H1 (cell line): ENCODE measurements at regions not wholly inside any gene's neighbourhood (a gene's known extent, or its start where the extent isn't known, plus 50 kb on each side); places are given as distances from the start of the nearest gene placed in this dataset.

Experiments used
- CTCF ChIA-PET: fragments of 300-600 bp; sonication (Branson Sonifier 250); formaldehyde crosslinking; loops from one replicate; lab custom pipeline; 2021; ENCODE audit not compliant: partially characterized antibody; lab: Charles Lee
- POLR2A ChIA-PET: fragments of 300-600 bp; sonication (Branson Sonifier 250); formaldehyde crosslinking; loops from one replicate; lab custom pipeline; 2021; ENCODE audit warnings: inconsistent platforms; ENCODE audit not compliant: partially characterized antibody; lab: Charles Lee
- DNase-seq, 2 experiments: peaks; one replicate each; pipeline versions ENCODE4 v3.0.0 to v3.0.0-alpha.2; 2010 to 2022; ENCODE audit warnings: low spot score in 2 of 2, low read depth in 1 of 2, mixed read lengths in 1 of 2
- FAIRE-seq: peaks from 2 replicates; lab custom pipeline; 2011; peaks lifted over from hg19 to GRCh38; lab: Jason Lieb, UNC
- H2AFZ ChIP-seq: 2 replicates; pipeline ENCODE4 v1.8.1; 2012; ENCODE audit warnings: low read length, inconsistent platforms
- H2AK5ac ChIP-seq: 2 replicates; pipeline ENCODE4 v1.6.1; 2013; ENCODE audit warnings: low read depth, low read length
- H2BK120ac ChIP-seq: replicated peaks from 2 replicates; pipeline ENCODE3; 2013; ENCODE audit warnings: low read depth, low read length, inconsistent platforms
- H2BK12ac ChIP-seq: 2 replicates; pipeline ENCODE4 v1.6.1; 2013; ENCODE audit warnings: low read depth, low read length
- H2BK15ac ChIP-seq: 2 replicates; pipeline ENCODE4 v1.6.1; 2013; ENCODE audit warnings: low read length
- H2BK20ac ChIP-seq: 2 replicates; pipeline ENCODE4 v1.6.1; 2013; ENCODE audit warnings: low read length
- H2BK5ac ChIP-seq: 2 replicates; pipeline ENCODE4 v1.6.1; 2013; ENCODE audit warnings: low read depth, low read length
- H3K14ac ChIP-seq: 2 replicates; pipeline ENCODE4 v1.6.1; 2013; ENCODE audit warnings: inconsistent platforms; ENCODE audit not compliant: insufficient read length
- H3K18ac ChIP-seq: 2 replicates; pipeline ENCODE4 v1.6.1; 2013; ENCODE audit warnings: low read length; ENCODE audit errors: extremely low read depth
- H3K23ac ChIP-seq: 2 replicates; pipeline ENCODE4 v1.6.1; 2013; ENCODE audit warnings: inconsistent platforms; ENCODE audit not compliant: insufficient read length
- H3K23me2 ChIP-seq: 2 replicates; pipeline ENCODE4 v1.6.1; 2013; ENCODE audit warnings: low read depth, low read length
- H3K27ac ChIP-seq: 2 replicates; pipeline ENCODE4 v1.6.1; 2011; ENCODE audit warnings: low read depth, low read length, inconsistent platforms
- H3K27me3 ChIP-seq, 4 experiments: replicated peaks in 1 of 4; 1 replicate in 1 of 4; 2 replicates in 3 of 4; pipeline versions ENCODE4 v1.6.1 to v1.8.1; 2011 to 2013; ENCODE audit warnings: low read length in 3 of 4, mild to moderate bottlenecking in 3 of 4, inconsistent platforms in 2 of 4, mixed read lengths in 2 of 4, moderate library complexity in 1 of 4; ENCODE audit not compliant: control insufficient read depth in 3 of 4, insufficient read depth in 3 of 4; ENCODE audit errors: extremely low read depth in 1 of 4
- H3K36me3 ChIP-seq, 4 experiments: 2 replicates each; pipeline versions ENCODE4 v1.6.1 to v1.8.1; 2011 to 2013; ENCODE audit warnings: mild to moderate bottlenecking in 4 of 4, low read length in 3 of 4, moderate library complexity in 2 of 4, control low read depth in 1 of 4, inconsistent platforms in 1 of 4; ENCODE audit not compliant: insufficient read depth in 4 of 4, control insufficient read depth in 2 of 4
- H3K4ac ChIP-seq: replicated peaks from 2 replicates; pipeline ENCODE3; 2013; ENCODE audit warnings: low read length, low read depth, mixed read lengths, inconsistent platforms; ENCODE audit not compliant: insufficient read length
- H3K4me1 ChIP-seq, 4 experiments: replicated peaks in 1 of 4; 1 replicate in 1 of 4; 2 replicates in 3 of 4; pipeline versions ENCODE4 v1.6.1 to v1.8.1; 2011 to 2013; ENCODE audit warnings: low read length in 3 of 4, inconsistent platforms in 2 of 4, mixed read lengths in 1 of 4; ENCODE audit not compliant: insufficient read depth in 4 of 4, control insufficient read depth in 3 of 4
- H3K4me2 ChIP-seq, 2 experiments: 2 replicates each; pipeline versions ENCODE4 v1.6.1 to v1.8.1; 2011 to 2013; ENCODE audit warnings: low read depth in 2 of 2, low read length in 2 of 2, control low read depth in 1 of 2, inconsistent platforms in 1 of 2, mild to moderate bottlenecking in 1 of 2; ENCODE audit not compliant: insufficient read depth in 1 of 2
- H3K4me3 ChIP-seq, 4 experiments: fragments of 200-600, 300-600 bp in 1 of 4; sonication (generic), shearing (Covaris generic), sonication (Bioruptor Twin) in 1 of 4; 2 replicates each; pipeline versions ENCODE4 v1.5.1 to v1.8.1; 2011 to 2016; ENCODE audit warnings: low read length in 4 of 4, low read depth in 3 of 4, control low read depth in 2 of 4, inconsistent platforms in 2 of 4, mild to moderate bottlenecking in 2 of 4, mixed read lengths in 1 of 4, moderate library complexity in 1 of 4; ENCODE audit not compliant: insufficient read depth in 2 of 4; ENCODE audit errors: extremely low read depth in 1 of 4
- H3K56ac ChIP-seq: replicated peaks from 2 replicates; pipeline ENCODE3; 2013; ENCODE audit warnings: low read depth, mild to moderate bottlenecking, mixed read lengths, low read length, inconsistent platforms; ENCODE audit not compliant: insufficient read length
- H3K79me1 ChIP-seq: 2 replicates; pipeline ENCODE4 v1.6.1; 2013; ENCODE audit warnings: low read depth, low read length, control low read depth
- H3K79me2 ChIP-seq, 2 experiments: 2 replicates each; pipeline versions ENCODE4 v1.6.1 to v1.8.1; 2012 to 2013; ENCODE audit warnings: low read length in 2 of 2, mild to moderate bottlenecking in 2 of 2, inconsistent platforms in 1 of 2; ENCODE audit not compliant: insufficient read depth in 2 of 2, control insufficient read depth in 1 of 2
- H3K9ac ChIP-seq, 4 experiments: replicated peaks in 1 of 4; 1 replicate in 1 of 4; 2 replicates in 3 of 4; pipeline versions ENCODE4 v1.6.1 to v1.8.1; 2011 to 2013; ENCODE audit warnings: low read depth in 3 of 4, low read length in 3 of 4, control low read depth in 2 of 4, mild to moderate bottlenecking in 2 of 4, moderate library complexity in 2 of 4, inconsistent platforms in 1 of 4; ENCODE audit errors: extremely low read depth in 1 of 4
- H3K9me3 ChIP-seq, 2 experiments: 2 replicates each; pipeline versions ENCODE4 v1.6.1 to v1.8.1; 2012 to 2013; ENCODE audit warnings: mild to moderate bottlenecking in 2 of 2, moderate library complexity in 2 of 2, control low read depth in 1 of 2, inconsistent platforms in 1 of 2, low read depth in 1 of 2, low read length in 1 of 2, mixed read lengths in 1 of 2; ENCODE audit not compliant: insufficient read depth in 2 of 2
- H4K20me1 ChIP-seq, 2 experiments: replicated peaks in 1 of 2; 2 replicates each; pipeline versions ENCODE3 to v1.8.1; 2011 to 2013; ENCODE audit warnings: inconsistent platforms in 2 of 2, low read length in 2 of 2, mild to moderate bottlenecking in 1 of 2; ENCODE audit not compliant: insufficient read depth in 2 of 2, control insufficient read depth in 1 of 2
- H4K5ac ChIP-seq: 2 replicates; pipeline ENCODE4 v1.6.1; 2013; ENCODE audit warnings: low read length, low read depth, mixed read lengths, inconsistent platforms; ENCODE audit not compliant: insufficient read length
- H4K8ac ChIP-seq: 2 replicates; pipeline ENCODE4 v1.8.0; 2013; ENCODE audit warnings: mild to moderate bottlenecking, moderate library complexity, low read length, inconsistent platforms; ENCODE audit not compliant: insufficient read depth; ENCODE audit errors: extremely low read depth
- H4K91ac ChIP-seq: replicated peaks from 2 replicates; pipeline ENCODE3; 2013; ENCODE audit warnings: low read length, mixed read lengths, inconsistent platforms; ENCODE audit not compliant: insufficient read length
- RFX5 ChIP-seq: IDR thresholded peaks from 2 replicates; pipeline ENCODE4 v1.6.1; 2011; ENCODE audit warnings: low read depth, low read length, improper control_type of control experiment, borderline replicate concordance
- SAP30 ChIP-seq: fragments of 300-600 bp; sonication (generic); IDR thresholded peaks from 2 replicates; pipeline ENCODE4 v1.7.1; 2012; ENCODE audit warnings: low read length, moderate library complexity, mild to moderate bottlenecking, inconsistent platforms; ENCODE audit not compliant: insufficient read depth, insufficient replicate concordance
- WGBS, 2 experiments: shearing (Covaris generic) in 1 of 2; methylation state at CpG; one replicate each; pipeline versions ENCODE4 v1.1.6 to v1.1.7; 2013 to 2015; ENCODE audit warnings: low lambda C conversion rate in 2 of 2, mixed read lengths in 2 of 2, inconsistent platforms in 1 of 2, low coverage in 1 of 2, missing lambda C conversion rate in 1 of 2; ENCODE audit not compliant: insufficient replicate concordance in 2 of 2, insufficient coverage in 1 of 2, insufficient read length in 1 of 2; ENCODE audit errors: extremely low coverage in 1 of 2, missing lambda C conversion rate in 1 of 2; 5-methylcytosine and 5-hydroxymethylcytosine counted together

DNA sequence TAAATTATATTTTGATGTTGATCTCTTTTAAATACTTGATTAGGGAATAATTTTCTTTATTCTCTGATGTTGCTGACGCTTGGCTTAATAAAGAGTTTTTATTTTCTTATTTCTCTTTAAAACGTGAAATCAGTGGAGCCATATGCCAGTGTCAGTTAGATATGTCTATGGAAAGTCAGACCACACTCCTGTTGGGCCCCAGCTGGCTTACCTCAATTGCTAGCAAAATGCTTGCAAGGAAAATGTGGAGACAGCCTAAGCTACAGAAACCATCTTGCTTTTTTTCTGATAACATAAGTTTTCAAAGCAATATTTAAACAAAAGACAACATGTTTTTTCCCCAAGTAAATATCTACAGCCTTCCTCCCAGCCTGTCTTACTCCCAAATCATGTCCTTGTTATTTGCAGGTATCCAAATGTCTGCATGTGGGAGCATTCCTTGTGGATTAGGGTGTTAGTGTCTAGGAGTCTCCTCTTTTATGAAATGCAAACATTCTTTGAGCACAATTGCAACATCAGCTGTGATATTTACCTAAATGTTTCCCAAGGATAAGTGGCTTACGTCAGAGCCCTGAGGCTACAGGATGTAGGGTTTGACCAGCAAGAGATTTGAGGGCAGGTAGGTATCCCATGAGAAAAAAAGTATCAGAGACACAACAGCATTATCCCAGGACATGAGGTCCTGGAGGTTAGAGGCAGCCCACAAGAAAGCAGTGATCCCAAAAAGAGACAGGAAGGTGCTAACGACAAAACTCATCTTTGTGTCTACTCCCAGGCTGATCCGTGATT lies 117.2 kb upstream of the KCNJ15 start:
- no peaks in the 10 kb centered on the region for H3K36me3 ChIP-seq
- H3K18ac ChIP-seq, result no peak overlapping the region
- 84% methylated on average over 5 of the region's 5 CpGs; no CpG with 5 or more reads in 1 of the 2 experiments for WGBS, 2 experiments
- no peak overlapping the region for H3K56ac ChIP-seq
- no peak overlapping the region for H3K4me2 ChIP-seq
- no peaks in the 10 kb centered on the region; a peak in 1 of 4 replicates for H3K9me3 ChIP-seq
- H2AFZ ChIP-seq, result no peak overlapping the region
- ChIA-PET POLR2A (no interaction called here), CTCF (interaction anchor here (0.6 to 1.6 kb wide), 3 partner anchors 13 to 1930 kb away, joined by 3 to 6 read pairs (median 3); no protein-coding TSS in a partner anchor)
- H3K23me2 ChIP-seq, result no peaks in the 10 kb centered on the region
- H2BK15ac ChIP-seq, result no peak overlapping the region
- H3K79me1 ChIP-seq, result no peaks in the 10 kb centered on the region
- H3K9ac ChIP-seq, result no peak overlapping the region; a peak in 1 of 7 replicates
- no peaks in the 10 kb centered on the region for H3K27me3 ChIP-seq
- H4K8ac ChIP-seq, result no peak overlapping the region
- no peak overlapping the region for H4K91ac ChIP-seq
- no peak overlapping the region for H4K5ac ChIP-seq
- H4K20me1 ChIP-seq, result no peaks in the 10 kb centered on the region
- H2AK5ac ChIP-seq, result no peak overlapping the region
- no peak overlapping the region for H3K14ac ChIP-seq
- H2BK20ac ChIP-seq, result no peak overlapping the region
- no peak overlapping the region for H2BK120ac ChIP-seq
- H2BK5ac ChIP-seq, result no peak overlapping the region
- FAIRE-seq (no peak), DNase-seq (no peak)
- no peak overlapping the region for H3K4me3 ChIP-seq
- H3K27ac ChIP-seq, result no peak overlapping the region
- H3K4me1 ChIP-seq, result no peaks in the 10 kb centered on the region
- H3K23ac ChIP-seq, result no peak overlapping the region
- H2BK12ac ChIP-seq, result no peak overlapping the region
- H3K79me2 ChIP-seq, result no peaks in the 10 kb centered on the region
- H3K4ac ChIP-seq, result no peak overlapping the region
- TF ChIP-seq RFX5 (no peak), SAP30 (no peak)
